Neural progenitor cell (in vitro differentiated cells): ENCODE measurements at regions not wholly inside any gene's neighbourhood (a gene's known extent, or its start where the extent isn't known, plus 50 kb on each side); places are given as distances from the start of the nearest gene placed in this dataset.

Experiments
- EZH2 ChIP-seq: fragments of 200-600 bp; sonication (generic); IDR thresholded peaks from 2 replicates; pipeline ENCODE4 v1.6.1; 2017; ENCODE audit warnings: antibody characterized with exemption, mild to moderate bottlenecking, moderate library complexity
- TF ChIP-seq, protein P1 (sequence below): fragments of 200-600 bp; sonication (generic); IDR thresholded peaks from 2 replicates; pipeline ENCODE4 v1.5.1; 2017; ENCODE audit warnings: antibody characterized with exemption, mild to moderate bottlenecking

DNA sequence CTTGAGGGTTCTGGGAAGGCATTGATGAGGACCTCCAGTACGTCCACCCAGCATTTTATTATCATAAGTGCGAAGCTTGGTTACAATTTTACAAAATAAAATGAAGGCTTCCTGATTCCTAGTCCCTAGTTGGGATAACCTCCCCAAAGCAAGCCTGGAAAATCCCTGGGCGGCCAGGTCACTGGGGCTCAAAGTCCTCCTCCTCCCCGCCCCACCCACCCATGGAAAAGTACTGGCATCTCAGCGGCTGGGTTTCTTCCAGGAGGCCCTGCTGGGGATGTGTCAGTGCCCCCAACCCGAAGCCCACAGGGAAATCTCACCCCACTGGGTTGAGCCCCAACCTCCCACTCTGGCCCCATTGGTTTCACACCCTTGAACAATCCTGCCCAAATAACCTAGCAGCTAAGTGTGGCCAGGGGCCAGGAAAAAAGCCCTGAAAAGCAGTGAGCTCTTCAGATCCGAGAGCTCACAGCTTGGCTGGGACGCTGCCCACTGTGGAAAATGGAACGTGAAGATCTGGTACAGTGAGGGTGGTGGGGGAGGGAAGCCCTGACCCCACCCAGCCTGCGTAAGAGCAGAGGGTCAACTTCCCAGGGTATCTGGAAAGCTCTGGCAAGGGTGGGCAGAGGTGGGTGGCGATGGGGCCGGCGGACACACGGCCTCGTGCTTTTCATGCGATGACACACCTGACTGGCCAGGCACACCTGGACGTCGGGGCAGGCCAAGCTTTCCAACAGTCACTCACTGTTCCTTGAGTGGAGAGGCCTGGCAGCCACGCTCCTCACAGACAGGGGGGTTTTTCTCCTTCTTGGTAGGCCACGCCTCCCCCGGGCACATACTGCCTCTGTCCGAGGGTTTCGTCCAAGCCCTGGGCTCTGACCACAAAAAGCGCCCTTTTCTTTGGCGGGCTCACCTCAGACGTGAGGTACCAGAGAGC, 324.5 kb downstream of the SOX9 start:
- TF ChIP-seq, protein P1, sequence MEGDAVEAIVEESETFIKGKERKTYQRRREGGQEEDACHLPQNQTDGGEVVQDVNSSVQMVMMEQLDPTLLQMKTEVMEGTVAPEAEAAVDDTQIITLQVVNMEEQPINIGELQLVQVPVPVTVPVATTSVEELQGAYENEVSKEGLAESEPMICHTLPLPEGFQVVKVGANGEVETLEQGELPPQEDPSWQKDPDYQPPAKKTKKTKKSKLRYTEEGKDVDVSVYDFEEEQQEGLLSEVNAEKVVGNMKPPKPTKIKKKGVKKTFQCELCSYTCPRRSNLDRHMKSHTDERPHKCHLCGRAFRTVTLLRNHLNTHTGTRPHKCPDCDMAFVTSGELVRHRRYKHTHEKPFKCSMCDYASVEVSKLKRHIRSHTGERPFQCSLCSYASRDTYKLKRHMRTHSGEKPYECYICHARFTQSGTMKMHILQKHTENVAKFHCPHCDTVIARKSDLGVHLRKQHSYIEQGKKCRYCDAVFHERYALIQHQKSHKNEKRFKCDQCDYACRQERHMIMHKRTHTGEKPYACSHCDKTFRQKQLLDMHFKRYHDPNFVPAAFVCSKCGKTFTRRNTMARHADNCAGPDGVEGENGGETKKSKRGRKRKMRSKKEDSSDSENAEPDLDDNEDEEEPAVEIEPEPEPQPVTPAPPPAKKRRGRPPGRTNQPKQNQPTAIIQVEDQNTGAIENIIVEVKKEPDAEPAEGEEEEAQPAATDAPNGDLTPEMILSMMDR: no peak
- TF ChIP-seq EZH2: no peak
